Omental fat pad (tissue), 3 donors: ENCODE measurements at regions not wholly inside any gene's neighbourhood (a gene's known extent, or its start where the extent isn't known, plus 50 kb on each side); places are given as distances from the start of the nearest gene placed in this dataset.

Experiments used
- ATAC-seq: fragments of 150-250 bp; one replicate; pipeline ENCODE4 v1.9.1; 2016; ENCODE audit warnings: mild to moderate bottlenecking, moderate library complexity; ENCODE audit not compliant: low FRiP score
- DNase-seq: peaks from one replicate; pipeline ENCODE4 v3.0.0-alpha.2; 2019; ENCODE audit warnings: low spot score
- CTCF ChIP-seq, 3 donors: fragments of 450-650 bp; IDR thresholded peaks; one replicate each; pipeline ENCODE4 v1.5.1; 2016 to 2017; ENCODE audit warnings: antibody characterized with exemption in 3 of 3, mild to moderate bottlenecking in 3 of 3, moderate library complexity in 2 of 3

GRCh38 chr11:104510169-104510568 is 346.2 kb upstream of the PDGFD start:
- ATAC-seq (no peak), DNase-seq (no peak)
- no peak for TF ChIP-seq CTCF (IDR thresholded peaks at IDR 0.05)

- no peak for DNase-seq
- no peak for TF ChIP-seq CTCF (IDR thresholded peaks at IDR 0.05)
Measured at GRCh38 chr11:104490182-104490581, 326.2 kb upstream of the PDGFD start.

GRCh38 chr11:104488561-104488960 is 324.6 kb upstream of the PDGFD start:
- no peak for TF ChIP-seq CTCF (IDR thresholded peaks at IDR 0.05)
- ATAC-seq (no peak), DNase-seq (no peak)

More at GRCh38 chr11:104490182-104490581, 326.2 kb upstream of the PDGFD start:
- ATAC-seq, result no peak

GRCh38 chr11:104487046-104487806 is 323.3 kb upstream of the PDGFD start:
- DNase-seq (no peak), ATAC-seq (no peak)
- no peak for TF ChIP-seq CTCF (IDR thresholded peaks at IDR 0.05)

GRCh38 chr11:104484804-104485554 is 321.0 kb upstream of the PDGFD start:
- no peak for TF ChIP-seq CTCF (IDR thresholded peaks at IDR 0.05)
- ATAC-seq (no peak), DNase-seq (no peak)

GRCh38 chr11:104476898-104477297 is 313.0 kb upstream of the PDGFD start:
- no peak for DNase-seq
- no peak for TF ChIP-seq CTCF (IDR thresholded peaks at IDR 0.05)
- no peak for ATAC-seq
